GM18508 (cell line): ENCODE measurements at regions not wholly inside any gene's neighbourhood (a gene's known extent, or its start where the extent isn't known, plus 50 kb on each side); places are given as distances from the start of the nearest gene placed in this dataset.

ENCODE experiments used
- ATAC-seq: cut with Tn5 transposase; IDR thresholded peaks from one replicate; pipeline ENCODE4 v1.9.1; 2021; ENCODE audit warnings: moderate number of reproducible peaks; ENCODE audit not compliant: insufficient read depth, unreplicated experiment

GRCh38 chr4:161238033-161238432 lies 925.8 kb downstream of the FSTL5 start:
- no peak for ATAC-seq

GRCh38 chr4:161237495-161237894 lies 926.3 kb downstream of the FSTL5 start:
- ATAC-seq: no peak

GRCh38 chr4:161225327-161225726 lies 938.5 kb downstream of the FSTL5 start:
- no peak for ATAC-seq

- no peak for ATAC-seq
Measured at GRCh38 chr4:161222889-161223288, 940.9 kb downstream of the FSTL5 start.

GRCh38 chr4:161208564-161208963 lies 955.2 kb downstream of the FSTL5 start:
- no peak for ATAC-seq

GRCh38 chr4:161206528-161207080 lies 957.2 kb downstream of the FSTL5 start:
- ATAC-seq: no peak

GRCh38 chr4:161203865-161204264 lies 959.9 kb downstream of the FSTL5 start:
- ATAC-seq: no peak

- no peak for ATAC-seq
Measured at GRCh38 chr4:161197912-161198311, 965.9 kb downstream of the FSTL5 start.

GRCh38 chr4:161197474-161197873 lies 966.3 kb downstream of the FSTL5 start:
- no peak for ATAC-seq

- no peak for ATAC-seq
Measured at GRCh38 chr4:161189286-161190134, 974.3 kb downstream of the FSTL5 start.

GRCh38 chr4:161188578-161188977 lies 975.2 kb downstream of the FSTL5 start:
- no peak for ATAC-seq

- ATAC-seq: no peak
Measured at GRCh38 chr4:161187569-161187968, 976.2 kb downstream of the FSTL5 start.

- no peak for ATAC-seq
Measured at GRCh38 chr4:161186750-161187149, 977.0 kb downstream of the FSTL5 start.

GRCh38 chr4:161186012-161186411 lies 977.8 kb downstream of the FSTL5 start:
- ATAC-seq: no peak

- ATAC-seq: no peak
Measured at GRCh38 chr4:161183729-161184128, 980.1 kb downstream of the FSTL5 start.

- no peak for ATAC-seq
Measured at GRCh38 chr4:161182913-161183312, 980.9 kb downstream of the FSTL5 start.

- no peak for ATAC-seq
Measured at GRCh38 chr4:161178310-161178709, 985.5 kb downstream of the FSTL5 start.

GRCh38 chr4:161172396-161173026 lies 991.3 kb downstream of the FSTL5 start:
- no peak for ATAC-seq

- ATAC-seq: no peak
Measured at GRCh38 chr4:161167539-161167938, 996.3 kb downstream of the FSTL5 start.

GRCh38 chr4:161160718-161161117 lies 1003.1 kb downstream of the FSTL5 start:
- ATAC-seq: no peak

- ATAC-seq: no peak
Measured at GRCh38 chr4:161148051-161148450, 1015.7 kb downstream of the FSTL5 start.
